Right lobe of liver (tissue), 6 donors: ENCODE measurements at regions not wholly inside any gene's neighbourhood (a gene's known extent, or its start where the extent isn't known, plus 50 kb on each side); places are given as distances from the start of the nearest gene placed in this dataset.

ENCODE experiments used
- ATAC-seq, 4 donors: fragments of 200-7000 bp; cut with Tn5 transposase; one replicate each; pipeline ENCODE4 v1.9.1; 2020; ENCODE audit warnings: mild to moderate bottlenecking in 4 of 4, moderate library complexity in 4 of 4
- DNase-seq, 3 donors: peaks; one replicate each; pipeline ENCODE4 v3.0.0-alpha.2; 2020
- H3K27ac ChIP-seq, 3 donors: fragments of 200-600 bp; one replicate each; pipeline ENCODE4 v1.8.0; 2022
- H3K27me3 ChIP-seq, 2 donors: fragments of 200-600 bp; one replicate each; pipeline ENCODE4 v1.8.0; 2022
- H3K36me3 ChIP-seq, 4 donors: fragments of 200-600 bp; sonication (generic) in 1 of 4; one replicate each; pipeline versions ENCODE4 v1.5.1 to v1.8.0; 2017 to 2022; ENCODE audit warnings: control low read depth in 1 of 4
- H3K4me1 ChIP-seq, 4 donors: fragments of 200-600 bp; sonication (generic) in 1 of 4; one replicate each; pipeline versions ENCODE4 v1.5.1 to v1.8.0; 2017 to 2022; ENCODE audit warnings: control low read depth in 1 of 4
- H3K4me3 ChIP-seq, 3 donors: fragments of 200-600 bp; one replicate each; pipeline ENCODE4 v1.8.0; 2022
- H3K9me3 ChIP-seq, 4 donors: fragments of 200-600 bp; sonication (generic) in 1 of 4; one replicate each; pipeline versions ENCODE4 v1.5.1 to v1.8.0; 2017 to 2022; ENCODE audit warnings: control low read depth in 1 of 4
- CTCF ChIP-seq, 4 donors: fragments of 200-600 bp in 3 of 4; fragments of 450-650 bp in 1 of 4; IDR thresholded peaks; one replicate each; pipeline versions ENCODE4 v1.5.1 to v1.8.0; 2016 to 2022; ENCODE audit warnings: antibody characterized with exemption in 4 of 4, mild to moderate bottlenecking in 2 of 4
- POLR2A ChIP-seq: fragments of 450-650 bp; IDR thresholded peaks from one replicate; pipeline ENCODE4 v1.6.1; 2017; ENCODE audit warnings: antibody characterized with exemption, mild to moderate bottlenecking
- WGBS: methylation state at CpG from one replicate; pipeline ENCODE4 v1.1.6; 2018; ENCODE audit warnings: low coverage, low lambda C conversion rate; ENCODE audit not compliant: insufficient coverage; ENCODE audit errors: missing lambda C conversion rate; 5-methylcytosine and 5-hydroxymethylcytosine counted together
- intact Hi-C, 2 donors: fragments of 100-400 bp; cut with DNase I; formaldehyde crosslinking; loops; one replicate each; pipeline versions ENCODE4 v1.11.2 to v1.14.1; 2022
- donor health status: DM: no; HTN: yes; CAD: no.
- donor health status: DM: no; HTN: no; CAD: no.
- donor health status: DM: no; HTN: no; CAD: no.
- donor health status: DM: no; HTN: yes; CAD: no.
- donor health status: DM: no; HTN: yes; CAD: no.

GRCh38 chr3:110902453-110903085 is 169.0 kb upstream of the NECTIN3 start:
- Histone ChIP-seq H3K4me1 (no peaks in the 10 kb centered on the region), H3K27ac (no peak overlapping the region), H3K27me3 (no peaks in the 10 kb centered on the region), H3K9me3 (no peaks in the 10 kb centered on the region), H3K36me3 (no peaks in the 10 kb centered on the region), H3K4me3 (no peak overlapping the region)
- 55% methylated on average over 9 of the region's 9 CpGs for WGBS
- ATAC-seq = peak; percentile 78 to 93 (median 86)
- DNase-seq = peak; percentile 47 to 80 (median 60)
- TF ChIP-seq CTCF (IDR thresholded peaks at IDR 0.05) (no peak), POLR2A (no peak)
- intact Hi-C loops = no loop called here

GRCh38 chr3:110903771-110904519 is 167.7 kb upstream of the NECTIN3 start:
- H3K4me3 ChIP-seq = no peak overlapping the region
- DNase-seq = no peak
- 86% methylated on average over 4 of the region's 4 CpGs for WGBS
- no peak overlapping the region for H3K27ac ChIP-seq
- no peak for ATAC-seq
- H3K27me3 ChIP-seq = no peaks in the 10 kb centered on the region
- intact Hi-C loops = no loop called here
- H3K36me3 ChIP-seq = no peaks in the 10 kb centered on the region
- TF ChIP-seq POLR2A = no peak
- TF ChIP-seq CTCF (IDR thresholded peaks at IDR 0.05) = no peak
- no peaks in the 10 kb centered on the region for H3K4me1 ChIP-seq
- H3K9me3 ChIP-seq = no peaks in the 10 kb centered on the region

- Histone ChIP-seq H3K9me3 (no peaks in the 10 kb centered on the region), H3K4me1 (no peaks in the 10 kb centered on the region), H3K4me3 (no peak overlapping the region), H3K27ac (no peak overlapping the region), H3K36me3 (no peaks in the 10 kb centered on the region), H3K27me3 (no peaks in the 10 kb centered on the region)
- intact Hi-C loops = no loop called here
- ATAC-seq (no peak), DNase-seq (no peak)
- WGBS = 88% methylated on average over 3 of the region's 3 CpGs
- no peak for TF ChIP-seq POLR2A
- TF ChIP-seq CTCF (IDR thresholded peaks at IDR 0.05) = no peak
Measured at GRCh38 chr3:110904520-110904890, 167.1 kb upstream of the NECTIN3 start.

- no peak for ATAC-seq
- no peaks in the 10 kb centered on the region for H3K36me3 ChIP-seq
- intact Hi-C loops = no loop called here
- WGBS = 67% methylated on average over 1 of the region's 1 CpG
- no peaks in the 10 kb centered on the region for H3K27me3 ChIP-seq
- no peak overlapping the region for H3K4me3 ChIP-seq
- no peaks in the 10 kb centered on the region for H3K9me3 ChIP-seq
- TF ChIP-seq CTCF (IDR thresholded peaks at IDR 0.05) (no peak), POLR2A (no peak)
- DNase-seq = no peak
- no peaks in the 10 kb centered on the region for H3K4me1 ChIP-seq
- H3K27ac ChIP-seq = no peak overlapping the region
Measured at GRCh38 chr3:110905121-110905520, 166.5 kb upstream of the NECTIN3 start.
